A549 (cell line): ENCODE measurements at regions not wholly inside any gene's neighbourhood (a gene's known extent, or its start where the extent isn't known, plus 50 kb on each side); places are given as distances from the start of the nearest gene placed in this dataset.

Source experiments
- ATAC-seq, 2 experiments: fragments of 200-7000 bp in 1 of 2; fragments of >200 bp in 1 of 2; cut with Nextera tagmentation in 1 of 2; cut with Tn5 transposase in 1 of 2; 3 replicates each; pipeline versions ENCODE4 v1.8.0 to v1.9.1; 2018 to 2020; ENCODE audit warnings: mild to moderate bottlenecking in 1 of 2, moderate library complexity in 1 of 2
- CTCF ChIA-PET: fragments of 300-600 bp; sonication (Branson Sonifier 250); formaldehyde crosslinking; extraction: SDS; loops from one replicate; lab custom pipeline; 2021; ENCODE audit warnings: antibody characterized with exemption, inconsistent platforms; lab: Yijun Ruan, JAX
- POLR2A ChIA-PET: fragments of 350-600 bp; formaldehyde crosslinking; extraction: SDS; loops from one replicate; lab custom pipeline; 2021; ENCODE audit warnings: antibody characterized with exemption, inconsistent platforms; lab: Yijun Ruan, JAX
- DNase-seq, 2 experiments: peaks; one replicate each; pipeline versions ENCODE4 v3.0.0 to v3.0.0-alpha.2; 2011 to 2016; ENCODE audit warnings: low read depth in 1 of 2, low spot score in 1 of 2
- FAIRE-seq: peaks from 2 replicates; lab custom pipeline; 2011; peaks lifted over from hg19 to GRCh38; lab: Jason Lieb, UNC
- H3K27ac ChIP-seq, 2 experiments: fragments of >200 bp; sonication (Bioruptor Twin); formaldehyde crosslinking; 3 replicates each; pipeline ENCODE4 v1.5.1; 2016 to 2017
- H3K4me1 ChIP-seq: fragments of >200 bp; sonication (Bioruptor Twin); formaldehyde crosslinking; 3 replicates; pipeline ENCODE4 v1.6.1; 2016
- H3K4me2 ChIP-seq: fragments of >200 bp; sonication (Bioruptor Twin); formaldehyde crosslinking; 3 replicates; pipeline ENCODE4 v1.6.1; 2016
- H3K4me3 ChIP-seq: fragments of >200 bp; sonication (Bioruptor Twin); formaldehyde crosslinking; 3 replicates; pipeline ENCODE4 v1.5.1; 2016
- H3K9me3 ChIP-seq: fragments of >200 bp; sonication (Bioruptor Twin); formaldehyde crosslinking; 3 replicates; pipeline ENCODE4 v1.6.1; 2016
- CBX8 ChIP-seq: fragments of 200-600 bp; sonication (generic); IDR thresholded peaks from 2 replicates; pipeline ENCODE4 v1.6.1; 2016
- CEBPB ChIP-seq, 2 experiments: fragments of >200 bp in 1 of 2; sonication (Bioruptor Twin) in 1 of 2; formaldehyde crosslinking in 1 of 2; IDR thresholded peaks; 2 replicates each; pipeline ENCODE4 v1.6.1; 2012 to 2016
- CHD2 ChIP-seq: fragments of 150-350 bp; IDR thresholded peaks from 2 replicates; pipeline ENCODE4 v1.6.1; 2014; ENCODE audit warnings: low read length; ENCODE audit not compliant: partially characterized antibody
- EHF ChIP-seq: fragments of 250-450 bp; sonication (Bioruptor Pico); IDR thresholded peaks from 2 replicates; pipeline ENCODE4 v1.5.0; 2020; ENCODE audit warnings: mild to moderate bottlenecking
- EHMT2 ChIP-seq: fragments of 200-600 bp; sonication (generic); IDR thresholded peaks from 2 replicates; pipeline ENCODE4 v1.6.1; 2016; ENCODE audit warnings: antibody characterized with exemption, low read depth, mild to moderate bottlenecking, moderate library complexity
- EP300 ChIP-seq, 2 experiments: fragments of >200 bp; sonication (Bioruptor Twin); formaldehyde crosslinking; IDR thresholded peaks; 2 replicates in 1 of 2; 3 replicates in 1 of 2; pipeline ENCODE4 v1.6.1; 2016 to 2017
- ESRRA ChIP-seq: fragments of 150-350 bp; IDR thresholded peaks from 2 replicates; pipeline ENCODE4 v1.6.1; 2014; ENCODE audit warnings: mild to moderate bottlenecking, low read length, borderline replicate concordance
- FOSL2 ChIP-seq, 2 experiments: fragments of 450-650 bp in 1 of 2; fragments of >200 bp in 1 of 2; sonication (Bioruptor Twin) in 1 of 2; formaldehyde crosslinking; IDR thresholded peaks; 2 replicates each; pipeline versions ENCODE4 v1.5.0 to v1.6.1; 2016 to 2020; ENCODE audit warnings: mild to moderate bottlenecking in 1 of 2, moderate library complexity in 1 of 2
- FOXS1 ChIP-seq: fragments of 250-450 bp; sonication (Bioruptor Pico); IDR thresholded peaks from 2 replicates; pipeline ENCODE4 v1.5.0; 2020; ENCODE audit warnings: mild to moderate bottlenecking, moderate library complexity
- HDAC2 ChIP-seq: fragments of 200-600 bp; sonication (generic); IDR thresholded peaks from 2 replicates; pipeline ENCODE4 v1.6.1; 2016
- HOXB13 ChIP-seq: fragments of 250-450 bp; sonication (Bioruptor Pico); IDR thresholded peaks from 2 replicates; pipeline ENCODE4 v1.5.0; 2020; ENCODE audit warnings: low read depth, mild to moderate bottlenecking, moderate library complexity
- HOXB5 ChIP-seq: fragments of 250-450 bp; sonication (Bioruptor Pico); IDR thresholded peaks from 2 replicates; pipeline ENCODE4 v1.5.0; 2020; ENCODE audit warnings: mild to moderate bottlenecking, moderate library complexity
- JUNB ChIP-seq: fragments of >200 bp; sonication (Bioruptor Twin); formaldehyde crosslinking; IDR thresholded peaks from 2 replicates; pipeline ENCODE4 v1.6.1; 2016
- KDM5A ChIP-seq: fragments of 200-600 bp; sonication (generic); IDR thresholded peaks from 2 replicates; pipeline ENCODE4 v1.6.1; 2016; ENCODE audit warnings: antibody characterized with exemption, mild to moderate bottlenecking
- MAFK ChIP-seq: fragments of 450-650 bp; IDR thresholded peaks from 2 replicates; pipeline ENCODE4 v1.6.1; 2014; ENCODE audit not compliant: partially characterized antibody
- MAX ChIP-seq: IDR thresholded peaks from 2 replicates; pipeline ENCODE4 v1.6.1; 2012
- POLR2AphosphoS2 ChIP-seq: conservative IDR thresholded peaks from 2 replicates; pipeline ENCODE4 v1.6.1; 2012; ENCODE audit warnings: low read length, improper control_type of control experiment, inconsistent platforms
- RAD21 ChIP-seq, 2 experiments: fragments of >200 bp in 1 of 2; sonication (Bioruptor Twin) in 1 of 2; formaldehyde crosslinking in 1 of 2; IDR thresholded peaks in 1 of 2; conservative IDR thresholded peaks in 1 of 2; 2 replicates in 1 of 2; 3 replicates in 1 of 2; pipeline ENCODE4 v1.6.1; 2012 to 2018; ENCODE audit warnings: inconsistent platforms in 1 of 2
- RCOR1 ChIP-seq: fragments of 150-350 bp; IDR thresholded peaks from 2 replicates; pipeline ENCODE4 v1.6.1; 2014; ENCODE audit warnings: antibody characterized with exemption, low read length, low read depth
- RFX5 ChIP-seq: fragments of 450-650 bp; IDR thresholded peaks from 2 replicates; pipeline ENCODE4 v1.7.1; 2014; ENCODE audit warnings: antibody characterized with exemption, mild to moderate bottlenecking, moderate library complexity
- RNF2 ChIP-seq: fragments of 200-600 bp; sonication (generic); IDR thresholded peaks from 2 replicates; pipeline ENCODE4 v1.6.1; 2016; ENCODE audit warnings: low read depth, mild to moderate bottlenecking, antibody characterized with exemption, moderate library complexity, borderline replicate concordance
- SMC3 ChIP-seq: fragments of >200 bp; sonication (Bioruptor Twin); formaldehyde crosslinking; IDR thresholded peaks from 3 replicates; pipeline ENCODE4 v1.6.1; 2018; ENCODE audit warnings: inconsistent platforms
- SREBF2 ChIP-seq: fragments of 450-650 bp; IDR thresholded peaks from 2 replicates; pipeline ENCODE4 v1.6.1; 2014; ENCODE audit warnings: mild to moderate bottlenecking, moderate library complexity
- ZFP36 ChIP-seq: fragments of 450-650 bp; IDR thresholded peaks from 2 replicates; pipeline ENCODE4 v1.6.1; 2014; ENCODE audit warnings: borderline replicate concordance; ENCODE audit not compliant: partially characterized antibody
- ZNF302 ChIP-seq: fragments of 250-450 bp; sonication (Bioruptor Pico); IDR thresholded peaks from 2 replicates; pipeline ENCODE4 v1.9.0; 2021; ENCODE audit warnings: inconsistent platforms, mild to moderate bottlenecking, moderate library complexity
- ZSCAN20 ChIP-seq: fragments of 250-450 bp; sonication (Bioruptor Pico); IDR thresholded peaks from 2 replicates; pipeline ENCODE4 v1.8.0; 2022; ENCODE audit warnings: mild to moderate bottlenecking, moderate library complexity
- WGBS: methylation state at CpG from one replicate; pipeline ENCODE4 v1.1.6; 2017; ENCODE audit errors: missing lambda C conversion rate; 5-methylcytosine and 5-hydroxymethylcytosine counted together
- TF ChIP-seq, protein P1 (sequence below): IDR thresholded peaks from 2 replicates; pipeline ENCODE4 v1.6.1; 2012
- TF ChIP-seq, protein P2 (sequence below): fragments of 150-350 bp; IDR thresholded peaks from 2 replicates; pipeline ENCODE4 v1.6.1; 2014; ENCODE audit warnings: low read depth, mild to moderate bottlenecking, low read length
- TF ChIP-seq, protein P3 (sequence below): fragments of >200 bp; sonication (Bioruptor Twin); formaldehyde crosslinking; IDR thresholded peaks from 2 replicates; pipeline ENCODE4 v1.6.1; 2016

DNA sequence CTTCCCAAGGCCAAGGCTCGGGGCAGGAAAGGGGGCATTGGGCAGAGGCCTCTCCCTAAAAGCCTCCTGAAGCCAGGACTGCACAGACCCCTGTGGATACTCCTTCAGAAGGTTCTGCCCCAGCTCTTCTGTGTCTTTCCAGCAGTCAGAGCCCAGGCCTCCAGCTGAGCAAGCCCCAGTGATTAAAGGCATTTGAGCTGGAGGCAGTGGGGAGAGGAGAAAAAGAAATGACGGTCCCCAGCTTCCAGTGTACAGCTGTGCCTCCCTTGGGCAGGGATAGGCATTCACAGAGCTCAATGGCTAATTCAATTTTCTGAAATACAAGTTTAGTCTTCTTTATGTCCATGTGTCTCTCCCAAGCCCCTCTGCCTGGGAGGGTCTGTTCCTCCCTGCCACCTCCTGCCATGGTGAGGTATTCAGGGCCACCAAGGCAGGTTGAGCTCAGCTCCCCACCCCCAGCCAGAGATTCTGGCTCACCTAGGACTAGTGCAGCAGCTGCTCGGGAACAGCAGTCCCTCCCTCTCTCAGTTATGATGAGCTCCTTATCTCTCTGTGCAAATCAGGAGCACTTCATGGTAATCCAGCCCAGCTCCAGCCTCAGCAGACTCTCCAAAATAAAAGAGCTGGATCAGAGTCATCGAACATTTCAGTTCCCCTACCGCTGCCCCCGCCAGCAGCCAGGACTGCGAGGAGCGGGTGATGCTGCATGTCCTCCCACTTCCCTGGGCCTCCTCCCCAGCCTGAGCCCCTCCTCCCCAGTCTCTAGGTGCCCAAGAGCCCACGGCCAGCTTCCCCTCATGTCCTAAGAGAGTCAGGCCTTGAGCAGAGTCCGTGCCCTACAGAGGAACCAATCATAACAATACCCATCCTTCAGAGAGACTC is 208.4 kb upstream of the ZC3H12A start (continued):
- TF ChIP-seq MAX (no peak), HOXB13 (CRISPR knock-in tag) (no peak)
- TF ChIP-seq, protein P1, sequence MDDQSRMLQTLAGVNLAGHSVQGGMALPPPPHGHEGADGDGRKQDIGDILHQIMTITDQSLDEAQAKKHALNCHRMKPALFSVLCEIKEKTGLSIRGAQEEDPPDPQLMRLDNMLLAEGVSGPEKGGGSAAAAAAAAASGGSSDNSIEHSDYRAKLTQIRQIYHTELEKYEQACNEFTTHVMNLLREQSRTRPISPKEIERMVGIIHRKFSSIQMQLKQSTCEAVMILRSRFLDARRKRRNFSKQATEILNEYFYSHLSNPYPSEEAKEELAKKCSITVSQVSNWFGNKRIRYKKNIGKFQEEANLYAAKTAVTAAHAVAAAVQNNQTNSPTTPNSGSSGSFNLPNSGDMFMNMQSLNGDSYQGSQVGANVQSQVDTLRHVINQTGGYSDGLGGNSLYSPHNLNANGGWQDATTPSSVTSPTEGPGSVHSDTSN = no peak

DNA sequence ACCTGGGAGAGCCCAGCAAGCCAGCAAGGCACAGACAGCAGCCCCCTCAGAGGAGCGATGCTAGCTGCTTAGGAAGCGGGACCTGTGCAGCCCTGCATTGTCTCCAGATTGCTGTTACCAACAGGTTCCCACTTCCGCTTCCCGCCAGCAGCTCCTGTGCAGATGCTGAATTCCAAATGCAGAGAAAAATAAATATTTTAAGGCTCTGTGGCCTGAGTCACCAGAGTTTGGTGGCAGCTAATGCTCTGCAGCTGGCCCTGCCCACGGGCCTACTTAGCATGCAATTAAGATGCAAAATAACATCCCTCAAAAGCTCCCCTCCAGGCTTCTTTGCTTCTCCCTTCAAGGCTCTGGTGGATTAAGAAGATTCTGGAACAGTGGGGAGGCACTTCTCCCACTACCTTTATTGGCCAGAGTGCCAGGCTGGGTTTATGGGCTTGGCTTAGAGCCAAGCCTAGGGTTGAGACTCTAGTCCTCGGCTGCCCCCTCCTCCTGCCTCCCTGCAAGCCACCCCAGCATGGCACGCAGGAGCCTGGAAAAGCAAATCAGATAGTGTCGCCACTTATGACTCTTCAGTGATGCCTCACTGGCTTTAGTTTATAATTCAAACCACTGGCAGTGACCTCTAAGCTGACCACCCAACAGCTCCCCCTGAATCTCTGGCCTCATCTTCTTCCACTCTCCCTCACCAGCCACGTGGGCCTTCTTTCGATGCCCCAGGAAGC is 207.1 kb upstream of the ZC3H12A start:
- FAIRE-seq (no peak), DNase-seq (no peak), ATAC-seq (no peak)
- no peak overlapping the region for H3K4me3 ChIP-seq
- no peaks in the 10 kb centered on the region for H3K4me1 ChIP-seq
- no peak overlapping the region for H3K4me2 ChIP-seq
- no peaks in the 10 kb centered on the region for H3K9me3 ChIP-seq
- H3K27ac ChIP-seq = no peak overlapping the region
- ChIA-PET POLR2A (no interaction called here), CTCF (no interaction called here)
- no peak for TF ChIP-seq RFX5
- no peak for TF ChIP-seq POLR2AphosphoS2
- TF ChIP-seq HDAC2 = no peak
- TF ChIP-seq EHMT2 = no peak
- no peak for TF ChIP-seq CHD2
- TF ChIP-seq EHF (CRISPR knock-in tag) = no peak
- TF ChIP-seq CBX8 = no peak
- TF ChIP-seq RNF2 = no peak
- TF ChIP-seq JUNB = no peak
- TF ChIP-seq FOSL2 (IDR thresholded peaks at IDR 0.05) = no peak
- no peak for TF ChIP-seq FOSL2 (CRISPR knock-in tag; IDR thresholded peaks at IDR 0.05)
- TF ChIP-seq, protein P1 = no peak
- no peak for TF ChIP-seq ZSCAN20 (CRISPR knock-in tag)
- no peak for TF ChIP-seq HOXB5 (CRISPR knock-in tag)
- TF ChIP-seq, protein P2, sequence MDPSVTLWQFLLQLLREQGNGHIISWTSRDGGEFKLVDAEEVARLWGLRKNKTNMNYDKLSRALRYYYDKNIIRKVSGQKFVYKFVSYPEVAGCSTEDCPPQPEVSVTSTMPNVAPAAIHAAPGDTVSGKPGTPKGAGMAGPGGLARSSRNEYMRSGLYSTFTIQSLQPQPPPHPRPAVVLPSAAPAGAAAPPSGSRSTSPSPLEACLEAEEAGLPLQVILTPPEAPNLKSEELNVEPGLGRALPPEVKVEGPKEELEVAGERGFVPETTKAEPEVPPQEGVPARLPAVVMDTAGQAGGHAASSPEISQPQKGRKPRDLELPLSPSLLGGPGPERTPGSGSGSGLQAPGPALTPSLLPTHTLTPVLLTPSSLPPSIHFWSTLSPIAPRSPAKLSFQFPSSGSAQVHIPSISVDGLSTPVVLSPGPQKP = no peak
- TF ChIP-seq MAFK = no peak
- no peak for TF ChIP-seq EP300 (IDR thresholded peaks at IDR 0.05)
- WGBS = 36% methylated on average over 10 of the region's 10 CpGs

- Histone ChIP-seq H3K27ac (no peak overlapping the region), H3K4me3 (no peak overlapping the region), H3K4me1 (no peaks in the 10 kb centered on the region), H3K9me3 (no peaks in the 10 kb centered on the region), H3K4me2 (no peak overlapping the region)
- no peak for ATAC-seq
- DNase-seq = no peak
- TF ChIP-seq RAD21 (conservative IDR thresholded peaks at IDR 0.05 in 1 of 2, IDR thresholded peaks at IDR 0.05 in 1 of 2) = no peak
- TF ChIP-seq KDM5A = no peak
- TF ChIP-seq CBX8 = no peak
- no peak for TF ChIP-seq ZNF302
- TF ChIP-seq ZFP36 = no peak
- TF ChIP-seq ZSCAN20 (CRISPR knock-in tag) = no peak
- no peak for TF ChIP-seq FOXS1 (CRISPR knock-in tag)
- TF ChIP-seq, protein P1 = no peak
- TF ChIP-seq EHMT2 = no peak
- TF ChIP-seq FOSL2 (IDR thresholded peaks at IDR 0.05) = no peak
- no peak for TF ChIP-seq FOSL2 (CRISPR knock-in tag; IDR thresholded peaks at IDR 0.05)
- no peak for TF ChIP-seq SMC3
- no peak for TF ChIP-seq CEBPB (IDR thresholded peaks at IDR 0.05)
- TF ChIP-seq, protein P3, sequence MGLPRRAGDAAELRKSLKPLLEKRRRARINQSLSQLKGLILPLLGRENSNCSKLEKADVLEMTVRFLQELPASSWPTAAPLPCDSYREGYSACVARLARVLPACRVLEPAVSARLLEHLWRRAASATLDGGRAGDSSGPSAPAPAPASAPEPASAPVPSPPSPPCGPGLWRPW = no peak
- no peak for TF ChIP-seq SREBF2
- TF ChIP-seq ESRRA = no peak
- no peak for TF ChIP-seq RCOR1
- no peak for FAIRE-seq
- CTCF ChIA-PET = no interaction called here
- WGBS = 13% methylated on average over 3 of the region's 3 CpGs
- POLR2A ChIA-PET = no interaction called here
These were observed 203.7 kb upstream of the ZC3H12A start for GRCh38 chr1:37270639-37271038.
